WTC11 (cell line): ENCODE measurements at regions not wholly inside any gene's neighbourhood (a gene's known extent, or its start where the extent isn't known, plus 50 kb on each side); places are given as distances from the start of the nearest gene placed in this dataset.

Source experiments
- ATAC-seq: fragments of 200-7000 bp; cut with Tn5 transposase; 2 replicates; pipeline ENCODE4 v1.10.0; 2021; ENCODE audit warnings: mild to moderate bottlenecking, moderate library complexity
- CTCF ChIA-PET: fragments of 300-600 bp; sonication (Branson Sonifier 250); formaldehyde crosslinking; loops from one replicate; lab custom pipeline; 2021; ENCODE audit warnings: antibody characterized with exemption; lab: Charles Lee
- POLR2A ChIA-PET: fragments of 350-600 bp; sonication (Branson Sonifier 250); formaldehyde crosslinking; loops from one replicate; lab custom pipeline; 2021; ENCODE audit warnings: antibody characterized with exemption; lab: Charles Lee
- DNase-seq: peaks from one replicate; pipeline ENCODE4 v3.0.0; 2021; ENCODE audit warnings: low spot score
- H3K27ac Mint-ChIP-seq: 2 replicates; pipeline ENCODE4 v1.8.0; 2021; ENCODE audit warnings: mixed read lengths
- H3K27me3 Mint-ChIP-seq: 2 replicates; pipeline ENCODE4 v1.8.0; 2021; ENCODE audit warnings: low read depth, mild to moderate bottlenecking, moderate library complexity, mixed read lengths
- H3K36me3 Mint-ChIP-seq: 2 replicates; pipeline ENCODE4 v1.8.0; 2021; ENCODE audit warnings: mixed read lengths
- H3K4me1 Mint-ChIP-seq: 2 replicates; pipeline ENCODE4 v1.8.0; 2022; ENCODE audit warnings: mixed read lengths
- H3K4me3 Mint-ChIP-seq: 2 replicates; pipeline ENCODE4 v1.8.0; 2021; ENCODE audit warnings: mild to moderate bottlenecking, moderate library complexity, mixed read lengths
- H3K9me3 Mint-ChIP-seq: 2 replicates; pipeline ENCODE4 v1.8.0; 2021; ENCODE audit warnings: mixed read lengths
- CBFB ChIP-seq: sonication (generic); formaldehyde crosslinking; IDR thresholded peaks from 2 replicates; pipeline ENCODE4 v1.8.1; 2022; ENCODE audit warnings: mild to moderate bottlenecking, low read depth, missing genetic modification reagents
- CTCF ChIP-seq: fragments of 200-600 bp; IDR thresholded peaks from 2 replicates; pipeline ENCODE4 v1.8.0; 2022; ENCODE audit warnings: antibody characterized with exemption
- E2F1 ChIP-seq: sonication (generic); formaldehyde crosslinking; IDR thresholded peaks from 2 replicates; pipeline ENCODE4 v1.8.0; 2022; ENCODE audit warnings: mild to moderate bottlenecking, missing genetic modification reagents
- ETV6 ChIP-seq: sonication (generic); formaldehyde crosslinking; IDR thresholded peaks from 2 replicates; pipeline ENCODE4 v1.8.1; 2022; ENCODE audit warnings: mild to moderate bottlenecking, missing genetic modification reagents
- FOXP4 ChIP-seq: sonication (generic); formaldehyde crosslinking; IDR thresholded peaks from 2 replicates; pipeline ENCODE4 v1.8.0; 2022; ENCODE audit warnings: mild to moderate bottlenecking, missing genetic modification reagents
- NR2C2 ChIP-seq: sonication (generic); formaldehyde crosslinking; IDR thresholded peaks from 2 replicates; pipeline ENCODE4 v1.8.0; 2022; ENCODE audit warnings: mild to moderate bottlenecking, missing genetic modification reagents
- RELA ChIP-seq: sonication (generic); formaldehyde crosslinking; IDR thresholded peaks from 2 replicates; pipeline ENCODE4 v1.8.1; 2022; ENCODE audit warnings: missing genetic modification reagents, mild to moderate bottlenecking, borderline replicate concordance
- SOX15 ChIP-seq: fragments of 250-450 bp; sonication (Bioruptor Pico); IDR thresholded peaks from 2 replicates; pipeline ENCODE4 v1.9.0; 2021; ENCODE audit warnings: mild to moderate bottlenecking
- TCF7 ChIP-seq: sonication (generic); formaldehyde crosslinking; IDR thresholded peaks from 2 replicates; pipeline ENCODE4 v1.8.0; 2022; ENCODE audit warnings: mild to moderate bottlenecking, low read depth, missing genetic modification reagents, moderate library complexity
- ZBTB43 ChIP-seq: sonication (generic); formaldehyde crosslinking; IDR thresholded peaks from 2 replicates; pipeline ENCODE4 v1.8.1; 2023; ENCODE audit warnings: mild to moderate bottlenecking, missing genetic modification reagents
- ZNF423 ChIP-seq: fragments of 250-450 bp; sonication (Bioruptor Pico); IDR thresholded peaks from 2 replicates; pipeline ENCODE4 v2.1.2; 2022; ENCODE audit warnings: mild to moderate bottlenecking, moderate library complexity
- TF ChIP-seq, protein P1 (sequence below): sonication (generic); formaldehyde crosslinking; IDR thresholded peaks from 2 replicates; pipeline ENCODE4 v1.8.1; 2023; ENCODE audit warnings: mild to moderate bottlenecking, missing genetic modification reagents, moderate library complexity
- TF ChIP-seq, protein P2 (sequence below): fragments of 250-450 bp; sonication (Bioruptor Pico); IDR thresholded peaks from 2 replicates; pipeline ENCODE4 v2.1.2; 2022; ENCODE audit warnings: mild to moderate bottlenecking, moderate library complexity
- TF ChIP-seq, protein P3 (sequence below): sonication (generic); formaldehyde crosslinking; IDR thresholded peaks from 2 replicates; pipeline ENCODE4 v1.8.0; 2022; ENCODE audit warnings: mild to moderate bottlenecking, missing genetic modification reagents
- TF ChIP-seq, protein P4 (sequence below): sonication (generic); formaldehyde crosslinking; IDR thresholded peaks from 2 replicates; pipeline ENCODE4 v1.8.1; 2022; ENCODE audit warnings: missing genetic modification reagents, borderline replicate concordance

- TF ChIP-seq, protein P1, sequence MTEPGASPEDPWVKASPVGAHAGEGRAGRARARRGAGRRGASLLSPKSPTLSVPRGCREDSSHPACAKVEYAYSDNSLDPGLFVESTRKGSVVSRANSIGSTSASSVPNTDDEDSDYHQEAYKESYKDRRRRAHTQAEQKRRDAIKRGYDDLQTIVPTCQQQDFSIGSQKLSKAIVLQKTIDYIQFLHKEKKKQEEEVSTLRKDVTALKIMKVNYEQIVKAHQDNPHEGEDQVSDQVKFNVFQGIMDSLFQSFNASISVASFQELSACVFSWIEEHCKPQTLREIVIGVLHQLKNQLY (CRISPR knock-in tag), result no peak
- TF ChIP-seq, protein P2, sequence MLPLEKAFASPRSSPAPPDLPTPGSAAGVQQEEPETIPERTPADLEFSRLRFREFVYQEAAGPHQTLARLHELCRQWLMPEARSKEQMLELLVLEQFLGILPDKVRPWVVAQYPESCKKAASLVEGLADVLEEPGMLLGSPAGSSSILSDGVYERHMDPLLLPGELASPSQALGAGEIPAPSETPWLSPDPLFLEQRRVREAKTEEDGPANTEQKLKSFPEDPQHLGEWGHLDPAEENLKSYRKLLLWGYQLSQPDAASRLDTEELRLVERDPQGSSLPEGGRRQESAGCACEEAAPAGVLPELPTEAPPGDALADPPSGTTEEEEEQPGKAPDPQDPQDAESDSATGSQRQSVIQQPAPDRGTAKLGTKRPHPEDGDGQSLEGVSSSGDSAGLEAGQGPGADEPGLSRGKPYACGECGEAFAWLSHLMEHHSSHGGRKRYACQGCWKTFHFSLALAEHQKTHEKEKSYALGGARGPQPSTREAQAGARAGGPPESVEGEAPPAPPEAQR (CRISPR knock-in tag), result no peak
- no peak for TF ChIP-seq ZBTB43 (CRISPR knock-in tag)
- TF ChIP-seq TCF7 (CRISPR knock-in tag), result no peak
- no peak for TF ChIP-seq NR2C2
Measured at GRCh38 chr11:115817844-115818468, 313.7 kb upstream of the CADM1 start (continued).

DNA sequence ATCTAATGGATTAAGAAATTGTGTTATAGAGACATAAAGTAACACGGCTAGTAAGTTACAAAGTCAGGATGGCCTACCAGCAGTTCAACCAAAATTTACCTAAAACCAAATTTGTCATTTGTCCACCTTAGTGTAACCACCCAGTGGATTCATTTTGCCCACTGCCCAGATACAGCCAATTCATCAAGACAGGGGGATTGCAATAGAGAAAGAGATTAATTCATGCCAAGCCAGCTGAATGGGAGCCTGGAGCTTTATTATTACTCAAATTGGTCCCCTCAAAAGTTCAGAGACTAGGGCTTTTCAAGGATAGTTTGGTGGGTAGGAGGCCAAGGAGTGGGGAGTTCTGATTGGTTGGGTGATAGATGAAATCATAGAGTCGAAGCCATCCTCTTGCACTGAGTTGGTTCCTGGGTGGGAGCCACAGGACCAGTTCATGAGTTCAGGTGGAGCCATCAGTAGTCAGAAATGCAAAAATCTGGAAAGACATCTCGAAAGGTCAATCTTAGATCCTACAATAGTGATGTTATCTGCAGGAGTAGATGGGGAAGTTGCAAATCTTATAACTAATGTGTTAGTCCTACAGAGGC lies 304.2 kb upstream of the CADM1 start:
- TF ChIP-seq ZNF423 (CRISPR knock-in tag) (no peak), ETV6 (CRISPR knock-in tag) (no peak), CTCF (no peak)
- TF ChIP-seq, protein P3, sequence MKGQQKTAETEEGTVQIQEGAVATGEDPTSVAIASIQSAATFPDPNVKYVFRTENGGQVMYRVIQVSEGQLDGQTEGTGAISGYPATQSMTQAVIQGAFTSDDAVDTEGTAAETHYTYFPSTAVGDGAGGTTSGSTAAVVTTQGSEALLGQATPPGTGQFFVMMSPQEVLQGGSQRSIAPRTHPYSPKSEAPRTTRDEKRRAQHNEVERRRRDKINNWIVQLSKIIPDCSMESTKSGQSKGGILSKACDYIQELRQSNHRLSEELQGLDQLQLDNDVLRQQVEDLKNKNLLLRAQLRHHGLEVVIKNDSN (CRISPR knock-in tag), result no peak
- Mint-ChIP-seq H3K9me3 (peaks cover 39% of the 10 kb centered on the region), H3K27me3 (peaks cover 14% of the 10 kb centered on the region), H3K4me3 (no peak overlapping the region), H3K36me3 (peaks cover 15% of the 10 kb centered on the region), H3K27ac (no peak overlapping the region), H3K4me1 (no peaks in the 10 kb centered on the region)
- DNase-seq, result no peak
- POLR2A ChIA-PET, result no interaction called here
- CTCF ChIA-PET, result no interaction called here
- ATAC-seq, result no peak

DNA sequence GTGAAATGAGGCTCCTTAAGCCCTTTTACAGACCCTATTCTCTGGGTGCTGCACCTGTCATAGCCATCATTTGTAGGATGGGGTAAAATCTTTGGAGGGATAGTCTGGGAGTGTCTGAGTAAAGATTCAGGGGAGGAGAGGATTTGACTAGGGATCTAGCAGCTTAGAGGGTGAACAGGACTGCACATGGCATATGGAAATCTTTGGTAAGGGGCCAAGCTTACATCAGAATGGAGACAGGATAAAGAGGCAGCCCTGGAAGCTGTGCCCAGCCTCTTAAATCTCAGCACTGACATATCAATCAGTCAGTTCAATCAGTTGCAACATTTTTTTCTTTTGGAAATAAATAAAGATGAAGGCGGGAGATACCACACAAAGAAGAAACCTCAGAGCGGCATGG lies 301.8 kb upstream of the CADM1 start:
- H3K4me1 Mint-ChIP-seq, result no peaks in the 10 kb centered on the region
- POLR2A ChIA-PET, result no interaction called here
- CTCF ChIA-PET, result no interaction called here
- H3K36me3 Mint-ChIP-seq, result peaks cover 15% of the 10 kb centered on the region
- no peak for DNase-seq
- TF ChIP-seq RELA (CRISPR knock-in tag) (no peak), SOX15 (CRISPR knock-in tag) (no peak), E2F1 (CRISPR knock-in tag) (no peak), CBFB (CRISPR knock-in tag) (no peak), FOXP4 (CRISPR knock-in tag) (no peak)
- TF ChIP-seq, protein P4, sequence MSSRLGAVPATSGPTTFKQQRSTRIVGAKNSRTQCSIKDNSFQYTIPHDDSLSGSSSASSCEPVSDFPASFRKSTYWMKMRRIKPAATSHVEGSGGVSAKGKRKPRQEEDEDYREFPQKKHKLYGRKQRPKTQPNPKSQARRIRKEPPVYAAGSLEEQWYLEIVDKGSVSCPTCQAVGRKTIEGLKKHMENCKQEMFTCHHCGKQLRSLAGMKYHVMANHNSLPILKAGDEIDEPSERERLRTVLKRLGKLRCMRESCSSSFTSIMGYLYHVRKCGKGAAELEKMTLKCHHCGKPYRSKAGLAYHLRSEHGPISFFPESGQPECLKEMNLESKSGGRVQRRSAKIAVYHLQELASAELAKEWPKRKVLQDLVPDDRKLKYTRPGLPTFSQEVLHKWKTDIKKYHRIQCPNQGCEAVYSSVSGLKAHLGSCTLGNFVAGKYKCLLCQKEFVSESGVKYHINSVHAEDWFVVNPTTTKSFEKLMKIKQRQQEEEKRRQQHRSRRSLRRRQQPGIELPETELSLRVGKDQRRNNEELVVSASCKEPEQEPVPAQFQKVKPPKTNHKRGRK (CRISPR knock-in tag), result no peak
- TF ChIP-seq, protein P1 (CRISPR knock-in tag), result no peak
- H3K27me3 Mint-ChIP-seq, result peaks cover 14% of the 10 kb centered on the region
- no peak overlapping the region for H3K27ac Mint-ChIP-seq
- no peak for ATAC-seq
- peaks cover 31% of the 10 kb centered on the region for H3K9me3 Mint-ChIP-seq
- no peak overlapping the region for H3K4me3 Mint-ChIP-seq
